ENCODE measurements at regions not wholly inside any gene's neighbourhood (a gene's known extent, or its start where the extent isn't known, plus 50 kb on each side); places are given as distances from the start of the nearest gene placed in this dataset.

GRCh38 chr4:13284932-13285331 is 199.2 kb downstream of the RAB28 start:
- Histone ChIP-seq H3K9me1 (ENCODE audit: insufficient read depth, low read length) (no peaks in the 10 kb centered on the region), H3K9me3 (ENCODE audit: control insufficient read depth, insufficient read depth, low read length) (peaks cover 4% of the 10 kb centered on the region; the same call in 1 of the 2 replicates), H3K18ac (ENCODE audit: low read depth, low read length) (no peak overlapping the region), H2AK9ac (replicated peaks; ENCODE audit: low read depth, low read length, poor library complexity) (no peak overlapping the region), H4K5ac (ENCODE audit: low read depth, low read length) (no peak overlapping the region), H2AK5ac (ENCODE audit: low read depth, low read length) (no peak overlapping the region), H3K4me2 (ENCODE audit: low read depth, low read length) (no peak overlapping the region), H3K56ac (ENCODE audit: extremely low read depth, insufficient read depth, low read length) (no peak overlapping the region), H3K14ac (replicated peaks; ENCODE audit: low read depth, low read length) (no peak overlapping the region), H3K27ac (ENCODE audit: insufficient read depth, low read length) (no peak overlapping the region), H4K91ac (ENCODE audit: insufficient read depth, low read depth, low read length) (no peak overlapping the region), H4K8ac (ENCODE audit: low read depth in 2 of 2, low read length in 2 of 2) (no peak overlapping the region), H2BK20ac (ENCODE audit: low read depth, low read length) (no peak overlapping the region), H3K4ac (ENCODE audit: low read depth, low read length) (no peak overlapping the region), H3K9ac (ENCODE audit: low read depth, low read length) (no peak overlapping the region), H3K23ac (ENCODE audit: low read depth, low read length) (no peak overlapping the region), H2BK15ac (ENCODE audit: low read depth, low read length) (no peak overlapping the region), H2AFZ (replicated peaks; ENCODE audit: low read length, poor library complexity) (no peak overlapping the region), H3K4me1 (ENCODE audit: control insufficient read depth, insufficient read depth, low read length) (no peaks in the 10 kb centered on the region), H3K27me3 (ENCODE audit: control insufficient read depth, insufficient read depth, low read length) (no peaks in the 10 kb centered on the region), H2BK5ac (ENCODE audit: low read depth, low read length, poor library complexity, severe bottlenecking) (no peak overlapping the region), H3K4me3 (ENCODE audit: insufficient read depth, low read depth, low read length) (no peak overlapping the region), H3K79me1 (ENCODE audit: low read depth in 1 of 2, low read length in 2 of 2) (no peaks in the 10 kb centered on the region), H3K36me3 (ENCODE audit: control insufficient read depth, insufficient read depth, low read length) (no peaks in the 10 kb centered on the region), H4K20me1 (ENCODE audit: insufficient read depth, low read length) (no peaks in the 10 kb centered on the region), H2BK120ac (ENCODE audit: low read depth, low read length) (no peak overlapping the region)
- in situ Hi-C loops (cut with MboI; ENCODE audit: low sequenced_read_pairs) (no loop called here), dilution Hi-C loops (cut with HindIII; ENCODE audit: low sequenced_read_pairs, unreplicated experiment) (no loop called here), intact Hi-C loops (cut with micrococcal nuclease) (no loop called here)
- no TSS peak for BruUV-seq (replicated peaks)
- ATAC-seq (ENCODE audit: low read depth) (no peak), DNase-seq (no peak)
- POLR2A ChIA-PET (ENCODE audit: unreplicated experiment): no interaction called here
- TF ChIP-seq BHLHE40 (IDR thresholded peaks at IDR 0.05; ENCODE audit: low read depth, low read length) (no peak), CEBPB (IDR thresholded peaks at IDR 0.05; ENCODE audit: low read depth, low read length) (no peak), MAZ (IDR thresholded peaks at IDR 0.05; ENCODE audit: borderline replicate concordance, low read depth, low read length) (no peak), RAD21 (IDR thresholded peaks at IDR 0.05; ENCODE audit: low read length) (no peak), MXI1 (IDR thresholded peaks at IDR 0.05; ENCODE audit: borderline replicate concordance, low read depth, low read length) (no peak), USF2 (IDR thresholded peaks at IDR 0.05; ENCODE audit: low read depth, low read length) (no peak), NFE2L2 (IDR thresholded peaks at IDR 0.05; ENCODE audit: low read depth, low read length) (no peak), RFX5 (IDR thresholded peaks at IDR 0.05; ENCODE audit: low read depth, low read length) (no peak), FOS (IDR thresholded peaks at IDR 0.05; ENCODE audit: low read depth, low read length) (no peak), CHD1 (IDR thresholded peaks at IDR 0.05; ENCODE audit: low read depth, low read length) (no peak), SMC3 (IDR thresholded peaks at IDR 0.05; ENCODE audit: low read depth, low read length) (no peak)
- CTCF ChIA-PET: no interaction called here
- no CpG with 5 or more reads among the region's 2 CpGs for WGBS, 2 experiments (ENCODE audit: extremely low coverage in 2 of 2, insufficient read length in 1 of 2)
